Lower lobe of right lung (tissue), 2 donors: ENCODE measurements at regions not wholly inside any gene's neighbourhood (a gene's known extent, or its start where the extent isn't known, plus 50 kb on each side); places are given as distances from the start of the nearest gene placed in this dataset.

Experiments used
- ATAC-seq, 2 donors: fragments of 200-7000 bp; cut with Tn5 transposase; one replicate each; pipeline ENCODE4 v1.9.1; 2020 to 2022; ENCODE audit warnings: mild to moderate bottlenecking in 2 of 2, moderate library complexity in 2 of 2
- DNase-seq: peaks from one replicate; pipeline ENCODE4 v3.0.0-alpha.2; 2020
- H3K27ac ChIP-seq: fragments of 200-600 bp; one replicate; pipeline ENCODE4 v1.8.0; 2022
- H3K27me3 ChIP-seq: fragments of 200-600 bp; one replicate; pipeline ENCODE4 v1.8.0; 2022; ENCODE audit warnings: low read depth
- H3K36me3 ChIP-seq: fragments of 200-600 bp; one replicate; pipeline ENCODE4 v1.8.0; 2022; ENCODE audit warnings: mild to moderate bottlenecking
- H3K4me1 ChIP-seq: fragments of 200-600 bp; one replicate; pipeline ENCODE4 v1.8.0; 2022
- H3K4me3 ChIP-seq: fragments of 200-600 bp; one replicate; pipeline ENCODE4 v1.8.0; 2022; ENCODE audit warnings: mild to moderate bottlenecking
- H3K9me3 ChIP-seq: fragments of 200-600 bp; one replicate; pipeline ENCODE4 v1.8.0; 2022
- CTCF ChIP-seq: fragments of 200-600 bp; IDR thresholded peaks from one replicate; pipeline ENCODE4 v1.8.0; 2022; ENCODE audit warnings: antibody characterized with exemption, mild to moderate bottlenecking
- intact Hi-C: fragments of 100-400 bp; cut with DNase I; formaldehyde crosslinking; loops from one replicate; pipeline ENCODE4 v1.11.0; 2022
- donor health status: DM: no; HTN: yes; CAD: no; lungs with severe emphysema.

DNA sequence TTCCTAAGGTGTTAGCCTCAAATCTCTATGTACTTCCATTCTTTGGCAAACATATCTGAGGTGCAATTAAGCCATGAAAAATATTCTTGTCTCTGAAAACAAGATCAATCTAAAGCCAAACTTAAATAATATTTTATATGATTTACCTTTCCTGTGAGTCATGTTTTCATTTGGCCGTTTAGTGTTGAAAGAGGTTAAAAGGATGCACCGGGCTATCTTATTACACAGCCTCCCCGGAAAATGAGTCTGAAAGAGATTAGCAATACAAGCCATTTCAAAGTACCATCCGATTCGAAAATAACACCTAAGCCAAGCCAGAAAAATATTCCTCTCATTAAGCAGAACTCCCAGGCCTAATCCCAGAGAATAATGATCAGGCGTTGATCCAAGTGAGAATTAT lies 161.5 kb upstream of the EPHA5 start:
- Histone ChIP-seq H3K9me3 (no peaks in the 10 kb centered on the region), H3K4me1 (no peaks in the 10 kb centered on the region), H3K36me3 (no peaks in the 10 kb centered on the region), H3K27me3 (no peaks in the 10 kb centered on the region), H3K27ac (no peak overlapping the region), H3K4me3 (no peak overlapping the region)
- intact Hi-C loops: no loop called here
- no peak for TF ChIP-seq CTCF
- ATAC-seq (no peak), DNase-seq (no peak)

- no peak for TF ChIP-seq CTCF
- ATAC-seq (no peak), DNase-seq (no peak)
- Histone ChIP-seq H3K4me1 (no peaks in the 10 kb centered on the region), H3K9me3 (no peaks in the 10 kb centered on the region), H3K4me3 (no peak overlapping the region), H3K36me3 (no peaks in the 10 kb centered on the region), H3K27ac (no peak overlapping the region), H3K27me3 (no peaks in the 10 kb centered on the region)
- intact Hi-C loops: no loop called here
Observed at GRCh38 chr4:65825116-65825753, 154.9 kb upstream of the EPHA5 start.

GRCh38 chr4:65819192-65819591 lies 148.9 kb upstream of the EPHA5 start:
- no peaks in the 10 kb centered on the region for H3K9me3 ChIP-seq
- no peaks in the 10 kb centered on the region for H3K36me3 ChIP-seq
- no peak for DNase-seq
- no peak for ATAC-seq
- intact Hi-C loops: no loop called here
- H3K4me3 ChIP-seq: no peak overlapping the region
- no peaks in the 10 kb centered on the region for H3K4me1 ChIP-seq
- no peak overlapping the region for H3K27ac ChIP-seq
- TF ChIP-seq CTCF: no peak
- H3K27me3 ChIP-seq: no peaks in the 10 kb centered on the region

DNA sequence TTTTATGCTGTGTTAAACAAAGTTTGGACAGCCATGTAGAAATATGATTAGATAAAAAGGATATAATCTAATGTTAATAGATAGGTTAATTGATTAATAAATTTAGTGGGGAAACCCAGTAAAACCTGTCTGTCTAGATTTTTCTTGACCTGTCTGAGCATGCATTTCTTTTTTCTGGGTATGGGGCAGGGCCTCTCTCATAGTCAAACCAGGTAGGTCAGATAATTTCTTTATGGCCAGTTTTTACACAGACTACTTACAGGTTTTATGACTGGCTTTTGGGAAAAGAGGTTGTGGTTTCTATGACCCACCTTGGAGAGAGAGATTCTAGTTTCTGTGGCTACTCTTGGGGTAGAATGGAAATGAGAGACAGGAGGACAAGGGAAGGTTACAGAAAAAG lies 135.6 kb upstream of the EPHA5 start:
- no peaks in the 10 kb centered on the region for H3K4me1 ChIP-seq
- H3K4me3 ChIP-seq: no peak overlapping the region
- H3K27ac ChIP-seq: no peak overlapping the region
- DNase-seq (no peak), ATAC-seq (no peak)
- TF ChIP-seq CTCF: no peak
- H3K9me3 ChIP-seq: no peaks in the 10 kb centered on the region
- H3K27me3 ChIP-seq: no peaks in the 10 kb centered on the region
- H3K36me3 ChIP-seq: no peaks in the 10 kb centered on the region
- intact Hi-C loops: no loop called here

DNA sequence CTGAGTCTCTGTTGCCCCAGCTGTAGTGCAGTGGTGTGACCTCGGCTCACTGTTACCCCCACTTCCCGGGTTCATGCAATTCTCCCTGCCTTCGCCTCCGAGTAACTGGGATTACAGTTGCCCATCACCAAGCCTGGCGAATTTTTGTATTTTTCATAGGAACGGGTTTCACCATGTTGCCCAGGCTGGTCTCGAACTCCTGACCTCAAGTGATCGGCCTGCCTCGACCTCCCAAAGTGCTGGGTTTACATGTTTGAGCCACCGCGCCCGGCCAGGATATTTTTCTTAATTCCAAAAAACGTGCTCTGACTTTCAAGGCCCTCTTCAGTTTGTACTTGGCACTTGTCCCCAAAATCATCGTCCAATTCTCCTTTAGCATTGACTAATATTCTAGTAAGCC lies 129.2 kb upstream of the EPHA5 start:
- Histone ChIP-seq H3K27me3 (no peaks in the 10 kb centered on the region), H3K27ac (no peak overlapping the region), H3K4me3 (no peak overlapping the region), H3K9me3 (no peaks in the 10 kb centered on the region), H3K36me3 (no peaks in the 10 kb centered on the region), H3K4me1 (no peaks in the 10 kb centered on the region)
- no peak for DNase-seq
- intact Hi-C loops: no loop called here
- no peak for ATAC-seq
- TF ChIP-seq CTCF: no peak
